GM10248 (cell line): ENCODE measurements at regions not wholly inside any gene's neighbourhood (a gene's known extent, or its start where the extent isn't known, plus 50 kb on each side); places are given as distances from the start of the nearest gene placed in this dataset.

Experiments
- CTCF ChIA-PET: fragments of 300-600 bp; sonication (Branson Sonifier 250); formaldehyde crosslinking; extraction: SDS; loops from one replicate; lab custom pipeline; 2021; ENCODE audit warnings: antibody characterized with exemption; lab: Yijun Ruan, JAX
- POLR2A ChIA-PET: fragments of 350-650 bp; sonication (Branson Sonifier 250); formaldehyde crosslinking; extraction: SDS; loops from one replicate; lab custom pipeline; 2020; ENCODE audit warnings: antibody characterized with exemption; lab: Yijun Ruan, JAX
- DNase-seq: peaks from one replicate; pipeline ENCODE4 v3.0.0; 2012; ENCODE audit errors: extremely low spot score
- CTCF ChIP-seq: IDR thresholded peaks from 2 replicates; pipeline ENCODE4 v1.5.1; 2012; ENCODE audit warnings: mild to moderate bottlenecking, low read depth; ENCODE audit errors: extremely low read depth, missing control alignments, control extremely low read depth

- no peak for DNase-seq
- POLR2A ChIA-PET = no interaction called here
- CTCF ChIA-PET = interaction anchor here (1.8 kb wide), 1 partner anchor 10 kb away, joined by 6 read pairs; no protein-coding TSS in a partner anchor
Observed at GRCh38 chr1:188194916-188195315, 1366.2 kb downstream of the PLA2G4A start.

GRCh38 chr1:188218289-188218688 is 1389.5 kb downstream of the PLA2G4A start:
- CTCF ChIA-PET = no interaction called here

More at GRCh38 chr1:188194916-188195315, 1366.2 kb downstream of the PLA2G4A start:
- TF ChIP-seq CTCF = no peak

GRCh38 chr1:188220051-188220450 is 1391.3 kb downstream of the PLA2G4A start:
- no peak for TF ChIP-seq CTCF
- DNase-seq = no peak
- ChIA-PET POLR2A (no interaction called here), CTCF (no interaction called here)

More at GRCh38 chr1:188218289-188218688, 1389.5 kb downstream of the PLA2G4A start:
- no peak for DNase-seq
- no peak for TF ChIP-seq CTCF
- POLR2A ChIA-PET = no interaction called here

- ChIA-PET POLR2A (no interaction called here), CTCF (no interaction called here)
- TF ChIP-seq CTCF = no peak
- no peak for DNase-seq
Observed at GRCh38 chr1:188224263-188224662, 1395.5 kb downstream of the PLA2G4A start.

- ChIA-PET POLR2A (no interaction called here), CTCF (no interaction called here)
- TF ChIP-seq CTCF = no peak
- no peak for DNase-seq
Observed at GRCh38 chr1:188225975-188226374, 1397.2 kb downstream of the PLA2G4A start.

- TF ChIP-seq CTCF = no peak
- no peak for DNase-seq
- CTCF ChIA-PET = interaction anchor here (1.2 kb wide), 1 partner anchor 183 kb away, joined by 3 read pairs; no protein-coding TSS in a partner anchor
- POLR2A ChIA-PET = no interaction called here
Observed at GRCh38 chr1:188228623-188229022, 1399.9 kb downstream of the PLA2G4A start.
